ENCODE measurements at regions not wholly inside any gene's neighbourhood (a gene's known extent, or its start where the extent isn't known, plus 50 kb on each side); places are given as distances from the start of the nearest gene placed in this dataset.

DNA sequence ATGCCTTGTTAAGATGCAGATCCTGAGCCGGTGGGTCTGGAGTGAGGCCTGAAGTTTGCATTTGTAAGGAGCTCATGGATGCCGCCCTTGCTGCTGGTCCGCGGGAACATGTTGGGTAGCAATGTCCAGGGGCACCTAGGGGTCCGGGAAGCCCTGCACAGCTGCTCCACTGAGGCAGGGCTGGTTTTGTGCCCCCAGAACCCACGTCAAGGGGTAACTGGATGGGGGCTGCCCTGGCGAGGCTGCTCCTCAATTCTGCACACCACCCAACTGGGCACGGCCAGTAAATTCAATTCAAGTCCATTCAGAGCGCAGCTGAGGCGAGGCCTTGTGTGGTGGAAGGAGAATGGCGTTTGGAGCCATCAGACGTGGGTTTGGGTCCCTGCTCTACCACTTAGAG, 246.3 kb upstream of the PITRM1 start:
- TF ChIP-seq, protein P1, sequence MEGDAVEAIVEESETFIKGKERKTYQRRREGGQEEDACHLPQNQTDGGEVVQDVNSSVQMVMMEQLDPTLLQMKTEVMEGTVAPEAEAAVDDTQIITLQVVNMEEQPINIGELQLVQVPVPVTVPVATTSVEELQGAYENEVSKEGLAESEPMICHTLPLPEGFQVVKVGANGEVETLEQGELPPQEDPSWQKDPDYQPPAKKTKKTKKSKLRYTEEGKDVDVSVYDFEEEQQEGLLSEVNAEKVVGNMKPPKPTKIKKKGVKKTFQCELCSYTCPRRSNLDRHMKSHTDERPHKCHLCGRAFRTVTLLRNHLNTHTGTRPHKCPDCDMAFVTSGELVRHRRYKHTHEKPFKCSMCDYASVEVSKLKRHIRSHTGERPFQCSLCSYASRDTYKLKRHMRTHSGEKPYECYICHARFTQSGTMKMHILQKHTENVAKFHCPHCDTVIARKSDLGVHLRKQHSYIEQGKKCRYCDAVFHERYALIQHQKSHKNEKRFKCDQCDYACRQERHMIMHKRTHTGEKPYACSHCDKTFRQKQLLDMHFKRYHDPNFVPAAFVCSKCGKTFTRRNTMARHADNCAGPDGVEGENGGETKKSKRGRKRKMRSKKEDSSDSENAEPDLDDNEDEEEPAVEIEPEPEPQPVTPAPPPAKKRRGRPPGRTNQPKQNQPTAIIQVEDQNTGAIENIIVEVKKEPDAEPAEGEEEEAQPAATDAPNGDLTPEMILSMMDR (conservative IDR thresholded peaks at IDR 0.05 in 1 of 2, IDR thresholded peaks at IDR 0.05 in 1 of 2; ENCODE audit: low read depth in 1 of 2, low read length in 2 of 2): no peak
- no peak for TF ChIP-seq EZH2 (IDR thresholded peaks at IDR 0.05; ENCODE audit: low read length, missing control alignments)
